B cell (primary cell): ENCODE measurements at regions not wholly inside any gene's neighbourhood (a gene's known extent, or its start where the extent isn't known, plus 50 kb on each side); places are given as distances from the start of the nearest gene placed in this dataset.

Experiments
- ATAC-seq: fragments of 200-7000 bp; cut with Tn5 transposase; one replicate; pipeline ENCODE4 v1.10.0; 2021; ENCODE audit warnings: low read depth, mild to moderate bottlenecking, moderate number of reproducible peaks, moderate library complexity
- CTCF ChIA-PET: fragments of 350-600 bp; sonication (Branson Sonifier 250); formaldehyde crosslinking; loops from one replicate; lab custom pipeline; 2021; ENCODE audit warnings: antibody characterized with exemption, inconsistent platforms; lab: Charles Lee
- POLR2A ChIA-PET: fragments of 350-600 bp; sonication (Branson Sonifier 250); formaldehyde crosslinking; loops from one replicate; lab custom pipeline; 2021; ENCODE audit warnings: antibody characterized with exemption; lab: Charles Lee
- DNase-seq: peaks from one replicate; pipeline ENCODE4 v3.0.0; 2013
- H2AFZ ChIP-seq: 2 replicates; pipeline ENCODE4 v1.6.1; 2012; ENCODE audit warnings: mild to moderate bottlenecking, low read depth, low read length; ENCODE audit not compliant: insufficient read depth, poor library complexity, severe bottlenecking
- H3K27ac ChIP-seq, 2 donors: 1 replicate in 1 of 2; 2 replicates in 1 of 2; pipeline ENCODE4 v1.5.1; 2012 to 2013; ENCODE audit warnings: low read length in 2 of 2, mild to moderate bottlenecking in 2 of 2, moderate library complexity in 1 of 2
- H3K27me3 ChIP-seq, 4 experiments: fragments of 200-600 bp in 1 of 4; sonication (generic) in 1 of 4; replicated peaks in 1 of 4; 1 replicate in 2 of 4; 2 replicates in 2 of 4; pipeline versions ENCODE4 v1.6.1 to v1.7.0; 2013 to 2016; ENCODE audit warnings: low read length in 3 of 4, mild to moderate bottlenecking in 2 of 4, mixed read lengths in 1 of 4, moderate library complexity in 1 of 4; ENCODE audit not compliant: insufficient read depth in 4 of 4, control insufficient read depth in 3 of 4; ENCODE audit errors: control extremely low read depth in 1 of 4
- H3K36me3 ChIP-seq, 2 experiments: replicated peaks in 1 of 2; 1 replicate in 1 of 2; 2 replicates in 1 of 2; pipeline versions ENCODE4 v1.6.1 to v1.7.1; 2013; ENCODE audit warnings: low read length in 1 of 2; ENCODE audit not compliant: insufficient read depth in 2 of 2, control insufficient read depth in 1 of 2; ENCODE audit errors: control extremely low read depth in 1 of 2, extremely low read depth in 1 of 2
- H3K4me1 ChIP-seq, 2 donors: fragments of 200-600 bp in 1 of 2; sonication (generic) in 1 of 2; 1 replicate in 1 of 2; 2 replicates in 1 of 2; pipeline versions ENCODE4 v1.5.1 to v1.6.1; 2013 to 2017; ENCODE audit warnings: low read length in 2 of 2; ENCODE audit not compliant: control insufficient read depth in 2 of 2, insufficient read depth in 2 of 2
- H3K4me2 ChIP-seq: replicated peaks from 2 replicates; pipeline ENCODE3; 2012; ENCODE audit warnings: mild to moderate bottlenecking, low read depth, low read length; ENCODE audit not compliant: poor library complexity, severe bottlenecking
- H3K4me3 ChIP-seq, 5 experiments: fragments of 200-600 bp in 1 of 5; sonication (generic) in 1 of 5; 1 replicate in 3 of 5; 2 replicates in 2 of 5; pipeline versions ENCODE4 v1.5.1 to v1.7.0; 2011 to 2016; ENCODE audit warnings: low read length in 4 of 5, mild to moderate bottlenecking in 4 of 5, low read depth in 2 of 5, control low read depth in 1 of 5, moderate library complexity in 1 of 5; ENCODE audit not compliant: insufficient read depth in 1 of 5; ENCODE audit errors: control extremely low read depth in 1 of 5, extremely low read depth in 1 of 5
- H3K79me2 ChIP-seq: fragments of 200-600 bp; sonication (generic); one replicate; pipeline ENCODE4 v1.6.0; 2016; ENCODE audit warnings: low read length; ENCODE audit not compliant: control insufficient read depth, insufficient read depth
- H3K9ac ChIP-seq: fragments of 200-600 bp; sonication (generic); 2 replicates; pipeline ENCODE4 v1.6.1; 2017; ENCODE audit warnings: mild to moderate bottlenecking, low read length, moderate library complexity
- H3K9me3 ChIP-seq, 3 donors: one replicate each; pipeline versions ENCODE4 v1.6.1 to v1.7.1; 2013; ENCODE audit warnings: low read length in 2 of 3; ENCODE audit not compliant: control insufficient read depth in 2 of 3, insufficient read depth in 1 of 3; ENCODE audit errors: control extremely low read depth in 1 of 3
- H4K20me1 ChIP-seq: 2 replicates; pipeline ENCODE4 v1.6.0; 2012; ENCODE audit warnings: mild to moderate bottlenecking, low read length; ENCODE audit not compliant: insufficient read depth, control insufficient read depth, poor library complexity, severe bottlenecking
- H3K27ac Mint-ChIP-seq: one replicate; pipeline ENCODE4 v1.8.0; 2021; ENCODE audit warnings: mixed read lengths
- H3K27me3 Mint-ChIP-seq: one replicate; pipeline ENCODE4 v1.8.0; 2021; ENCODE audit warnings: mixed read lengths
- H3K4me1 Mint-ChIP-seq: one replicate; pipeline ENCODE4 v1.8.0; 2021; ENCODE audit warnings: mixed read lengths
- H3K4me3 Mint-ChIP-seq: one replicate; pipeline ENCODE4 v1.8.0; 2021; ENCODE audit warnings: mixed read lengths
- H3K9me3 Mint-ChIP-seq: one replicate; pipeline ENCODE4 v1.8.0; 2022; ENCODE audit warnings: mixed read lengths; ENCODE audit not compliant: insufficient read depth
- EZH2 ChIP-seq: IDR thresholded peaks from 2 replicates; pipeline ENCODE4 v1.6.1; 2012; ENCODE audit warnings: borderline replicate concordance, low read depth, mild to moderate bottlenecking, moderate library complexity, low read length; ENCODE audit not compliant: insufficient read depth, poor library complexity, severe bottlenecking
- WGBS: methylation state at CpG from one replicate; pipeline ENCODE4 v1.1.5; 2013; ENCODE audit warnings: missing lambda C conversion rate; ENCODE audit not compliant: insufficient coverage; 5-methylcytosine and 5-hydroxymethylcytosine counted together
- intact Hi-C: fragments of 100-400 bp; cut with micrococcal nuclease; formaldehyde crosslinking; loops from one replicate; pipeline ENCODE4 v1.10.0; 2022
- TF ChIP-seq, protein P1 (sequence below): fragments of 200-600 bp; IDR thresholded peaks from one replicate; pipeline ENCODE4 v1.8.0; 2022; ENCODE audit warnings: antibody characterized with exemption, mild to moderate bottlenecking

DNA sequence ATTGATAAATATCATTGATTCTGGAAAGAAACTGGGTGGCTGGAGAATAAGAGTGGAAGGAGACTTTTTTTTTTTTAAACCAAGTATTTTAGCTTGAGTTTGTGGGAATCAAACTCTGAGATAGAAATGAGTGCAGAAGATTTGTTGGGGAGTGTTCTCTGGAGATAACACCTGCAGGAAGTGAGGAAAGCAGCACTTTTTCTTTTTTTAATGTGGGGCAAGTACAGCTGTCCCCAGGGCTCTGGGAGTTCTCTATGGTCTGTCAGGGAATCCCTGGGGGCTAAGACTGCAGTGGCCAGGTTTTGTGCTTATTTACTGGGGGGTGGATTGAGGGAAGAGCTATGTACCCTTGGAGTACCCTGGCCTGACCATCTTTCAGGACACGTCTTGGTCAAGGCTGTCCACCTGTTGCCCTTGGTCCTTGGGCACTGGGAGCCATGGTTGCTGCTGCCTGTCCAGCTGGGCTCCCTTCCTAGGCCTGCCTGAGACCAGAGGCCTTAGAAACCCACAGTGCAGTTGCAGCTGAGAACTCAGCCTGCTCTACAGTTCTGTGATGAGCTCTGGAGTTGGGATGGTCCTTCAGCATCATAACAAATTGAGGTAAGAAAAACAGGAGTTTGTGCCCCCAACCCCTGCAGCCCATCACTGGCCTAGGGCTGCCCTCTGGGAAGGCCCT, 85.8 kb downstream of the PHAX start:
- Histone ChIP-seq H3K9me3 (no peaks in the 10 kb centered on the region), H3K9ac (no peak overlapping the region), H3K4me3 (no peak overlapping the region), H4K20me1 (no peaks in the 10 kb centered on the region), H3K36me3 (no peaks in the 10 kb centered on the region), H3K27ac (no peak overlapping the region), H3K79me2 (no peaks in the 10 kb centered on the region), H3K27me3 (no peaks in the 10 kb centered on the region), H3K4me2 (no peak overlapping the region), H2AFZ (no peak overlapping the region), H3K4me1 (no peaks in the 10 kb centered on the region)
- H3K4me1 Mint-ChIP-seq, result peaks cover 12% of the 10 kb centered on the region
- CTCF ChIA-PET, result interaction anchor here (1.1 kb wide), 1 partner anchor 96 kb away, joined by 3 read pairs; no protein-coding TSS in a partner anchor
- no peak for TF ChIP-seq EZH2
- TF ChIP-seq, protein P1, sequence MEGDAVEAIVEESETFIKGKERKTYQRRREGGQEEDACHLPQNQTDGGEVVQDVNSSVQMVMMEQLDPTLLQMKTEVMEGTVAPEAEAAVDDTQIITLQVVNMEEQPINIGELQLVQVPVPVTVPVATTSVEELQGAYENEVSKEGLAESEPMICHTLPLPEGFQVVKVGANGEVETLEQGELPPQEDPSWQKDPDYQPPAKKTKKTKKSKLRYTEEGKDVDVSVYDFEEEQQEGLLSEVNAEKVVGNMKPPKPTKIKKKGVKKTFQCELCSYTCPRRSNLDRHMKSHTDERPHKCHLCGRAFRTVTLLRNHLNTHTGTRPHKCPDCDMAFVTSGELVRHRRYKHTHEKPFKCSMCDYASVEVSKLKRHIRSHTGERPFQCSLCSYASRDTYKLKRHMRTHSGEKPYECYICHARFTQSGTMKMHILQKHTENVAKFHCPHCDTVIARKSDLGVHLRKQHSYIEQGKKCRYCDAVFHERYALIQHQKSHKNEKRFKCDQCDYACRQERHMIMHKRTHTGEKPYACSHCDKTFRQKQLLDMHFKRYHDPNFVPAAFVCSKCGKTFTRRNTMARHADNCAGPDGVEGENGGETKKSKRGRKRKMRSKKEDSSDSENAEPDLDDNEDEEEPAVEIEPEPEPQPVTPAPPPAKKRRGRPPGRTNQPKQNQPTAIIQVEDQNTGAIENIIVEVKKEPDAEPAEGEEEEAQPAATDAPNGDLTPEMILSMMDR, result no peak
- ATAC-seq (no peak), DNase-seq (no peak)
- POLR2A ChIA-PET, result no interaction called here
- H3K27me3 Mint-ChIP-seq, result no peaks in the 10 kb centered on the region
- H3K27ac Mint-ChIP-seq, result no peak overlapping the region
- H3K4me3 Mint-ChIP-seq, result no peak overlapping the region
- 11% methylated on average over 1 of the region's 1 CpG for whole genome bisulfite sequencing
- intact Hi-C loops, result no loop called here
- no peaks in the 10 kb centered on the region for H3K9me3 Mint-ChIP-seq

GRCh38 chr5:126692971-126693370, 84.0 kb upstream of the LMNB1 start:
- no peaks in the 10 kb centered on the region for H3K4me1 ChIP-seq
- H3K4me2 ChIP-seq, result no peak overlapping the region
- DNase-seq (no peak), ATAC-seq (no peak)
- no peaks in the 10 kb centered on the region for H3K9me3 ChIP-seq
- intact Hi-C loops, result loop anchor here (10.0 kb wide), 1 partner anchor 52 kb away; no protein-coding TSS in a partner anchor
- H3K9ac ChIP-seq, result no peak overlapping the region
- no peaks in the 10 kb centered on the region for H3K79me2 ChIP-seq
- POLR2A ChIA-PET, result no interaction called here
- CTCF ChIA-PET, result no interaction called here
- no peak overlapping the region for H2AFZ ChIP-seq
- H3K27me3 Mint-ChIP-seq, result no peaks in the 10 kb centered on the region
- H3K27ac ChIP-seq, result no peak overlapping the region
- no peak overlapping the region for H3K4me3 Mint-ChIP-seq
- no peaks in the 10 kb centered on the region for H3K27me3 ChIP-seq
- no peaks in the 10 kb centered on the region for H3K9me3 Mint-ChIP-seq
- no peak for TF ChIP-seq EZH2
- TF ChIP-seq, protein P1, result no peak
- WGBS, result 73% methylated on average over 3 of the region's 5 CpGs
- no peak overlapping the region for H3K4me3 ChIP-seq
- no peaks in the 10 kb centered on the region for H4K20me1 ChIP-seq
- no peaks in the 10 kb centered on the region for H3K4me1 Mint-ChIP-seq
- H3K36me3 ChIP-seq, result no peaks in the 10 kb centered on the region
- H3K27ac Mint-ChIP-seq, result no peak overlapping the region
